HG03571 (cell line): ENCODE measurements at regions not wholly inside any gene's neighbourhood (a gene's known extent, or its start where the extent isn't known, plus 50 kb on each side); places are given as distances from the start of the nearest gene placed in this dataset.
A peak's percentile ranks its signal among the peaks of the same experiment; 100 is the strongest.

Experiments used
- ATAC-seq: cut with Tn5 transposase; IDR thresholded peaks from one replicate; pipeline ENCODE4 v1.9.1; 2021; ENCODE audit not compliant: unreplicated experiment

DNA sequence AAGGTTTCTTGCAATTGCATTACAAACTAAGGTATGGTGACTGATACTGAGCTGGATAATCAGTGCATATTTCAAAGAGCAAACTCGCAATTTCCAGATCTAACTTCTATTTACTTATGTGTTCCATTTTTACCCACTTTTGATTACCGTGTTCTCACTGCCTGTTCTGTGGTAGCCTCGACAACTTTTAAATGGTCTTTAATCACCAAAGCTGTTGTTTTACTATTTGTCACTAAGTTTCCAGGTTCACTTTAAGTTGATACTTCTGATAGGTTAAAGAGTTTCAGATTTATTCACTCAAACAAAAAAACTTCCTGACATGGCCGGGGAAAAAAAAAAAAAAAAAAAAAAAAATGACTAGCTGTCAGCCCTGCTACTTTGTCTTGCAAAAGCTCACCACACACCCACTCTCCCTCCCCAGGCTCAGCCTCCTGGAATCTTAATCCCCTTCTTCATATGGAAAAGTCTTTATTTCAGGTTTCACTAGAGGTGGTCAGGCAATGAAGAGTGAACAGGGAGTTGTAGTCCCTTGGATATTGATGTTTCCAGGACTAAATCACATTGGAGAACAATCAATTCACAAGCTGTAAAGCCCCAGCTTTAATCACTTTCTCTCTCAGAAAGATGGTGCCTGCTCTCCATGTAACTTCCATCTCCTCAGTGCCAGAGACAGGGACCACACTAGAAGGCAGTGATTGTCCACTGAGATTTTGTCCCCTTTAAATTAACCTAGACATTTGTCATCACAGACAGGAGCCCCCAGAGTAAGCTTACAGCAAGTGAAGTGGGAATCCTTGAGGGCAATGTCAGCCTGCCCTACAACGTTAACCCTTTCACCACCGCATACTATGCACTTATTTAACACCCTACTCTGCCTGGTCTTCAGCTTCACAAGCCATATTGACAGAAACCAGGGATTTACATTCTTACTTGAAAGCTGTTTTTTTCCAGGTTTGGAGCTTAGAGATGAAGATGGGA lies 749.1 kb upstream of the SORCS1 start:
- no peak for ATAC-seq

DNA sequence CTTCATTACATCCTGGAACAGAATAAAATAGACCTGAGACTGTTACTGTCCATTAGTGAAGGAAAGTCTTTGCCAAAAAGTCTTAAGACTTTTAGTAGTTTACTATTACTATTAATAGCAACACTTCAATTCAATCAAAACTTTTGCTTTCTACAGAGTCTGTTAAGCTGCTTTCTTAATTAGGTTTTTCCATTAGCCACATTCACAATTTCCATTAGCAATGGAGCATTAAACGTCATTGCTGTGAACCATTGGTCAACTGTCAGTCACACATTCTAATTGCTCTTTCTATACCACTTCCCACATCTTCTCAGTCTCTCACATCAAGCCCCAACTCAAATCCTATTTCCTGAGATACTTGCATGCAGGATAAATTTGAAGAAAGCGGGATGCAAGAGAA lies 736.6 kb upstream of the SORCS1 start:
- ATAC-seq = no peak

DNA sequence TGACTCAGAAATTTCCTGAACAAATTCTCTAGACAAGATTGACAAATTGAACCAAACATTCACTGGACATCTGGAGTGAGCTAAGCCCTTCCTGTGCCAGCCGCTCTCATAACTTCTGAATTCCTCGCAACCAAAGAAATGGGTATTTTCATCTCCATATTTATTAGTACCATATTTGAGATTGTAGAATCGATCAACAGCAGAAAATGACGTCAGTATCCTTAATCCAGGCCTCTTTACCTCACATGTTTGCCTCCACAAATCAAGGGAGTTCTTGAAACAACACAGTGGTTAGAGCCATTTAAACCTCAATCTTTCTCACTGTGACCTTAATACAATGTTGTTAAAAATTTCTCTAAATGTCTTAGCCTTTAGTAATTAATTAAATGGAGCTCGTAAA lies 735.6 kb upstream of the SORCS1 start:
- no peak for ATAC-seq

DNA sequence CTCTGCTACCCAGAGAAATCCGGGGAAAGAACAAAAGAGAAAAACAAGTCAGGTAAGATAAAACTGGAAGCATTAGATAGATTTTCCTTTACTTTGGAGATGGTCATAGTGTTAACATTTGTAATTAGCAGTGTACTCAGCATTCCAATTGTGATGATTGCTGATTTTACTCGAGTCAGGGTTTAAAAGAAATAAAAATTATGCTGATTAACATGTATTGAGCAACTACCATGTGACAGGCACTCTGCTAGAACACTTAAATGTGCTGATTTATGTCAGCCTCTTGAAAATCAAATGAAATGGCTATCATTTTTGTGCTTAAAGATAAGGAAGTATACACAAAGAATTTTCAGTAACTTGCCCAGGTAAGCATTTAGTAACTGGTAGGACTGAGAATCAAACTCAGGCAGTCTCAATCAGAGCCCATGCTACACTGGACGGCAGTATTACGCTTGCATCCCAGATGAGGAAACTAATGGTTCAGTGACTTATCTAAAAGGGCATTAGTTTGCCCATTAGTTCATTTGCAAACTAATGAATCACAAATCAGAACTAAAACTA lies 735.1 kb upstream of the SORCS1 start:
- no peak for ATAC-seq

- ATAC-seq = no peak
Measured at GRCh38 chr10:107899075-107899474, 734.6 kb upstream of the SORCS1 start.

DNA sequence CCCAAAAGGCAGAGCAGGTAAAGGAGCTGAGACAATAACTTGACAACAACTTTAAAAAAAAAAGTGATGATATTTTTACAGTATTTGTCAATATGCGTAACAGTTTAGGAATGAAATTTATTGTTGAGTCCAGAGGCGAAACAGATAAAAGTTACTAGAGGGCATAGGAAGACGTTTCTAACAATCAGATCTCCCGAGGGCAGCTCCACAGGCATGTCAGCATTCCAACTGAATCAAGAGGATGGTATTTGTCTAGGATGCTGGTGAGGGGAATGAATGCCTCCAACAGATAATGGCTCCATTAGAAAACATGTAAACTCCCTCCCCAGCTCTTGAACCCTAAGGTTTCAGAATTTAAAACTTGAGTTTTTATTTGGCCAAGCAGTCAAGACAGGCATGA lies 733.9 kb upstream of the SORCS1 start:
- ATAC-seq = no peak

DNA sequence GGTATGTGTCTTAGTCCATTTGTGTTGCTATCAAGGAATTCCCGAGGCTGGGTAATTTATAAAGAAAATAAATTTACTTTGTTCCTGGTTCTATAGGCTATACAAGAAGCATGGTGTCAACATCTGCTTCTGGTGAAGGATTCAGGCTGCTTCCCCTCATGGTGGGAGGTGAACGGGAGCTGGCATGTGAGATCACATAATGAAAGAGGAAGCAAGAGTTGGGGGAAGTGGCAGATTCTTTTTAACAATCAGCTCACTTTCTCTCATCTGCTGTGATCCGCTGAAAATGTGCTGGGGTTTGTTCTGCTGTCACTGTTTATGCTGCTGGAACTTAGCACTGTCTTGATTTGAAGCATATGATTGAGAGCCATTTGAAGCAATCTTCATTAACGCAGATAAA lies 730.0 kb upstream of the SORCS1 start:
- ATAC-seq = no peak

GRCh38 chr10:107889105-107889504 lies 724.6 kb upstream of the SORCS1 start:
- no peak for ATAC-seq

DNA sequence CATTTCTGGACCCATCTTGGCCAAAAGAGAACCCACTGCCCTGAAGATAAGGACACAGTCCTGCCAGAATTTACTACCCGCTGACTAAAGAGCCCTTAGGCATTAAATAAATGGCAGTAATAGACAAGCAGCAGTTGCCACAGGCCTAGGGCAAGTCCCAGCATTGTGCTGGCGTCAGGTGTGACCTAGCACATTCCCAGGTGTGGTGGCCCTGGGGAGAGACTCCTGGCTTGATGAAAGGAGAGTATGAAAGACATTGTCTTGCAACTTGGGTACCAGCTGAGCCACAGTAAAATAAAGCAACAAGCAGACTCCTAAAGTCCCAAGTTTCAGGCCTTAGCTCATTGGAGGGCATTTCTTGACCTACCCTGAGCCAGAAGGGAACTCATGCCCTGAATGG lies 715.7 kb upstream of the SORCS1 start:
- ATAC-seq = no peak

DNA sequence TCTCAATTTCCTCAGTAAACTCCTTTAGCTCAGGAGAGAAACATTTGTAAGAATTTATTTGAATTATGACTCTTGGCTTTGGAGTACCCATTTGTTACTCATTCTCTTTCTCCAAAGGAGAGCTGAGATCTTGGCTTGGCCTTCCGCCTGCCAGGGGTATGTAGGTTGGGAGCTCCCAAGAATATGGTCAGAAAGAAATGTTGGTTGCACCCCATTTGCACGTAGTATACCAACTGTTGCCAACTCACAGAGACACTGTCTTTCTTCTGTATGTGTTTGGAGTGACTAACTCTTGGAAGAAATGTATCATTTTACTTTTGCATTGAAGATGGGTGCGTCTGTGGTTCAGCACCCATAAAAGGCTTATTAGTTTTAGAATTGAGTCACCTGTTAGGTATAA lies 708.5 kb upstream of the SORCS1 start:
- ATAC-seq = no peak

- ATAC-seq = no peak
Measured at GRCh38 chr10:107865691-107866090, 701.2 kb upstream of the SORCS1 start.

DNA sequence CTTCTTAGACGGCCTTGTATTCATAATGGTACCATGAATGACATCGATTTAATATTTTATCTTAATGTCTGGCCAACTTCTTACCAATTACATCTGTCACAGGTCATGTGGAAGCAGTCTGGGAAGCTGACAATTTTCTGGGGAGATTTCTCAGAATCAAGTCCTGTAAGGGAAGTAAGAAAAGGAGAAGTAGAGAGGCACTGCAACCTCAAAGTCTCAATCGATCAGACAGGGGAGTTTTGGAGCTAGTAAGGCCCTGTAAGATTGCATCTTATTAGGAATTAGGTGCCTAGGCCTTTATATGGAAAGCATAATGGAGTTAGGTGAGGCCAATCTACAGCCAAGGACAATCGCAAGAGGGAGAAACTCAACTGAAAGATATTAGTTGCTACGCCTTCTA lies 694.6 kb upstream of the SORCS1 start:
- no peak for ATAC-seq

GRCh38 chr10:107856047-107856315 lies 691.5 kb upstream of the SORCS1 start:
- ATAC-seq = no peak

DNA sequence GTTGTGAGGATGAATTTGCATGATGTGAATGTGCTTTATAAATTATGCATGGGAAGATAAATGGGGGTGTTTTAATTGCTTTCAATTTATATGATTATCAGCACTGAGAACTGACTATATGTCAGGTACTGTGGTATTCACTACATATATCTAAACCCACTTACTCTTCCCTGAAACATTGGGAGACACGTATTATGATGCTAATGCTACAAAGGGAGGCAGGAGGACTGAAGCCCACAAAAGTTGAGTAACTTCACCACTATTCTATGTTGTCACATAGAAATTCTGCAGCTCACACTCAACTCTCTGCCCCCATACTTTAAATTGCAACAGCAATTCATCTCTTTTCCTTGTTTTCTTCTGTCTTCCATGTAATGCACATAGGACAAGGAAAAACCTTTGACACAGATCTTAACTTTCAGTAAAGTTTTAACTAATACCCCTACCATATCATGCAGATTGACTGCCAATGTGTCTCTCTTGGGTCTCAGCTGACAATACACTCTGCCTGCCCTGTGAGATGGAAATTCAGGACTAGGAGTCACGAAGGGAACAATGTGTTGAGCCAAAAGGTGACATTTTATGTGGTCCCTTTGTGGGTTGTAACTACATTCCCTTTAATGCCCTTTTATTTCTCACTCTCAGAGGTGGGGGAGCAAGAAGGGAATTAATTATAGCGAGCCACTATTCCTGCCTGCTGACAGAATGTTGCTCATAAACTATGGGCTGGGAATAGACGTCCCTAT lies 691.0 kb upstream of the SORCS1 start:
- no peak for ATAC-seq

- no peak for ATAC-seq
Measured at GRCh38 chr10:107848726-107849360, 684.3 kb upstream of the SORCS1 start.

DNA sequence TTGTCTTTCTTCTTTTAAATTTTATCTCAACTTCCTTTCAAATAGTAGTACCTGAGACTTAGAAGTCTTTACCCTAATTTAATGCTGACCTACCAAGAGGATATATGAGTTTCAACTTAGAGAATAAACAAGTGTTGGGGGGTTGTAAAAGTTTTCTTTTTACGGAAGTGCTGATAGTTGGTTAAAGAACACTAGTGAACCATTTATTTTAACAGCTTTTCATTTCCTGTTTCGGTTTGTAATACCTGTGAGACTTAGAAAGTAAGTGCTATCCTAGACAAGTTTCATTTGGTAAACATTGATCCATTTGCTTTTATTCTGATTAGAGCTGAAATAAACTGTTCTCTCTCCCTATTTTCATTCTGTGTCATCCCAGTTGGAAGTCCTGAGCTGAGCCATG lies 683.1 kb upstream of the SORCS1 start:
- peak; percentile 94 for ATAC-seq

DNA sequence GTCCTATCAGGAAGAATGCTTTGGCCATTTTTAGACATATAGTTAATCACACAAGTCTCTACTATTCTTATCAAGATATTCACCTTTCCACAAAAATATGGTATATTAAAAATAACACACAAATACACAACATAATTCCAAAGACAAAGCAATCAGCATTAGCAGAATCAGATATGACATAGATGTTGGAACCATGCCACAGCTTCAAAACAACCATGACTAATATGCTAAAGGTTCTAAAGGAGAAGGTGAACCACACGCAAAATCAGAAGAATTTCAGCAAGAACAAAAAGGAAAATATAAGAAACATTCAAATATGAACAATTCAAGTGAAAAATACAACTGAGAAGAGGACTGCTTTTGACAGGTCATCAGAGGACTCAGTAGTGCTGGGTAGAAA lies 670.2 kb upstream of the SORCS1 start:
- no peak for ATAC-seq

DNA sequence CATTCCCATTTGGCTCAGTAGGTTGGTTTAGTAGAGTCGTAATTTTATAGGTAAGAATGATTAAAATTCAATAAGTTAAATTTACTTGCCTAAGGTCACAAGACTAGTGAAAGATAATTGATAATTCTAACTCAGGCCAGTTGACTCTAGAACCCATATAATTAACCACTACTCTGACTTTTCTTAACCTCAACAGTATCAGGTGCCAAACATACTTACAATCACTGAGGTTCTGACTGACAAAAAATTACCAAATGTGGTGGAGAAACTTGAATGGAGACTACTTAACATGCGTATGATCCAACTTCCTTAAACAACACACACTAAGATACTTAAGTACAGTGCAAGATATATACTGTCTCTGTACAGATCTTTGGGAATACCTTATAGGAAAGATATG lies 667.3 kb upstream of the SORCS1 start:
- ATAC-seq = no peak

- ATAC-seq = no peak
Measured at GRCh38 chr10:107829161-107829560, 664.7 kb upstream of the SORCS1 start.

GRCh38 chr10:107826171-107826570 lies 661.7 kb upstream of the SORCS1 start:
- ATAC-seq = no peak

- ATAC-seq = no peak
Measured at GRCh38 chr10:107814865-107815487, 650.5 kb upstream of the SORCS1 start.
